ENCODE measurements at regions not wholly inside any gene's neighbourhood (a gene's known extent, or its start where the extent isn't known, plus 50 kb on each side); places are given as distances from the start of the nearest gene placed in this dataset.

GRCh38 chr19:23596872-23597271 is 90.1 kb downstream of the ZNF675 start:
- TF ChIP-seq ZZZ3 (IDR thresholded peaks at IDR 0.05): no peak
- no peak for TF ChIP-seq ZNF263 (CRISPR knock-in tag; IDR thresholded peaks at IDR 0.05; ENCODE audit: borderline replicate concordance)
- TF ChIP-seq CBFB (CRISPR knock-in tag; IDR thresholded peaks at IDR 0.05): no peak
- TF ChIP-seq EZH2 (IDR thresholded peaks at IDR 0.05; ENCODE audit: borderline replicate concordance, low read depth, low read length): no peak
- TF ChIP-seq ZBTB8A (IDR thresholded peaks at IDR 0.05; ENCODE audit: partially characterized antibody): no peak
- TF ChIP-seq POLR2A (conservative IDR thresholded peaks at IDR 0.05): no peak
- no peak for TF ChIP-seq ZBTB1 (CRISPR knock-in tag; IDR thresholded peaks at IDR 0.05; ENCODE audit: borderline replicate concordance, low read depth)
- TF ChIP-seq, protein P1, sequence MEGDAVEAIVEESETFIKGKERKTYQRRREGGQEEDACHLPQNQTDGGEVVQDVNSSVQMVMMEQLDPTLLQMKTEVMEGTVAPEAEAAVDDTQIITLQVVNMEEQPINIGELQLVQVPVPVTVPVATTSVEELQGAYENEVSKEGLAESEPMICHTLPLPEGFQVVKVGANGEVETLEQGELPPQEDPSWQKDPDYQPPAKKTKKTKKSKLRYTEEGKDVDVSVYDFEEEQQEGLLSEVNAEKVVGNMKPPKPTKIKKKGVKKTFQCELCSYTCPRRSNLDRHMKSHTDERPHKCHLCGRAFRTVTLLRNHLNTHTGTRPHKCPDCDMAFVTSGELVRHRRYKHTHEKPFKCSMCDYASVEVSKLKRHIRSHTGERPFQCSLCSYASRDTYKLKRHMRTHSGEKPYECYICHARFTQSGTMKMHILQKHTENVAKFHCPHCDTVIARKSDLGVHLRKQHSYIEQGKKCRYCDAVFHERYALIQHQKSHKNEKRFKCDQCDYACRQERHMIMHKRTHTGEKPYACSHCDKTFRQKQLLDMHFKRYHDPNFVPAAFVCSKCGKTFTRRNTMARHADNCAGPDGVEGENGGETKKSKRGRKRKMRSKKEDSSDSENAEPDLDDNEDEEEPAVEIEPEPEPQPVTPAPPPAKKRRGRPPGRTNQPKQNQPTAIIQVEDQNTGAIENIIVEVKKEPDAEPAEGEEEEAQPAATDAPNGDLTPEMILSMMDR (IDR thresholded peaks at IDR 0.05 in 2 of 3, conservative IDR thresholded peaks at IDR 0.05 in 1 of 3; ENCODE audit: insufficient read depth in 2 of 3, low read depth in 1 of 3, low read length in 3 of 3): no peak
- no peak for TF ChIP-seq ASH1L (IDR thresholded peaks at IDR 0.05; ENCODE audit: borderline replicate concordance, low read depth, partially characterized antibody)
- no peak for TF ChIP-seq FOXO4 (CRISPR knock-in tag; IDR thresholded peaks at IDR 0.05)
- no peak for TF ChIP-seq ELF4 (CRISPR knock-in tag; IDR thresholded peaks at IDR 0.05)
- TF ChIP-seq ELF1 (tag; IDR thresholded peaks at IDR 0.05): no peak
